WTC11 (cell line): ENCODE measurements at regions not wholly inside any gene's neighbourhood (a gene's known extent, or its start where the extent isn't known, plus 50 kb on each side); places are given as distances from the start of the nearest gene placed in this dataset.

Experiments used
- ATAC-seq: fragments of 200-7000 bp; cut with Tn5 transposase; 2 replicates; pipeline ENCODE4 v1.10.0; 2021; ENCODE audit warnings: mild to moderate bottlenecking, moderate library complexity
- CTCF ChIA-PET: fragments of 300-600 bp; sonication (Branson Sonifier 250); formaldehyde crosslinking; loops from one replicate; lab custom pipeline; 2021; ENCODE audit warnings: antibody characterized with exemption; lab: Charles Lee
- POLR2A ChIA-PET: fragments of 350-600 bp; sonication (Branson Sonifier 250); formaldehyde crosslinking; loops from one replicate; lab custom pipeline; 2021; ENCODE audit warnings: antibody characterized with exemption; lab: Charles Lee
- DNase-seq: peaks from one replicate; pipeline ENCODE4 v3.0.0; 2021; ENCODE audit warnings: low spot score
- H3K27ac Mint-ChIP-seq: 2 replicates; pipeline ENCODE4 v1.8.0; 2021; ENCODE audit warnings: mixed read lengths
- H3K27me3 Mint-ChIP-seq: 2 replicates; pipeline ENCODE4 v1.8.0; 2021; ENCODE audit warnings: low read depth, mild to moderate bottlenecking, moderate library complexity, mixed read lengths
- H3K36me3 Mint-ChIP-seq: 2 replicates; pipeline ENCODE4 v1.8.0; 2021; ENCODE audit warnings: mixed read lengths
- H3K4me1 Mint-ChIP-seq: 2 replicates; pipeline ENCODE4 v1.8.0; 2022; ENCODE audit warnings: mixed read lengths
- H3K4me3 Mint-ChIP-seq: 2 replicates; pipeline ENCODE4 v1.8.0; 2021; ENCODE audit warnings: mild to moderate bottlenecking, moderate library complexity, mixed read lengths
- H3K9me3 Mint-ChIP-seq: 2 replicates; pipeline ENCODE4 v1.8.0; 2021; ENCODE audit warnings: mixed read lengths
- ATF1 ChIP-seq: sonication (generic); formaldehyde crosslinking; IDR thresholded peaks from 2 replicates; pipeline ENCODE4 v1.8.1; 2023; ENCODE audit warnings: mild to moderate bottlenecking, moderate library complexity, missing genetic modification reagents
- CREM ChIP-seq: sonication (generic); formaldehyde crosslinking; IDR thresholded peaks from 2 replicates; pipeline ENCODE4 v1.8.1; 2022; ENCODE audit warnings: mild to moderate bottlenecking, missing genetic modification reagents, moderate library complexity
- ETV6 ChIP-seq: sonication (generic); formaldehyde crosslinking; IDR thresholded peaks from 2 replicates; pipeline ENCODE4 v1.8.1; 2022; ENCODE audit warnings: mild to moderate bottlenecking, missing genetic modification reagents
- JUN ChIP-seq: sonication (generic); formaldehyde crosslinking; IDR thresholded peaks from 2 replicates; pipeline ENCODE4 v1.8.0; 2023; ENCODE audit warnings: mild to moderate bottlenecking, missing genetic modification reagents
- KAT7 ChIP-seq: sonication (generic); formaldehyde crosslinking; IDR thresholded peaks from 2 replicates; pipeline ENCODE4 v1.8.1; 2023; ENCODE audit warnings: missing genetic modification reagents, mild to moderate bottlenecking, borderline replicate concordance
- NFATC4 ChIP-seq: fragments of 250-450 bp; sonication (Bioruptor Pico); IDR thresholded peaks from 2 replicates; pipeline ENCODE4 v1.9.0; 2021; ENCODE audit warnings: mild to moderate bottlenecking
- NR3C1 ChIP-seq: sonication (generic); formaldehyde crosslinking; conservative IDR thresholded peaks from 2 replicates; pipeline ENCODE4 v1.8.1; 2023; ENCODE audit warnings: low read depth, mild to moderate bottlenecking, missing genetic modification reagents
- RORB ChIP-seq: fragments of 250-450 bp; sonication (Bioruptor Pico); IDR thresholded peaks from 2 replicates; pipeline ENCODE4 v1.9.0; 2021; ENCODE audit warnings: mild to moderate bottlenecking
- ZBTB21 ChIP-seq: sonication (generic); formaldehyde crosslinking; IDR thresholded peaks from 2 replicates; pipeline ENCODE4 v1.8.1; 2023; ENCODE audit warnings: mild to moderate bottlenecking, missing genetic modification reagents, borderline replicate concordance
- ZNF317 ChIP-seq: sonication (generic); formaldehyde crosslinking; IDR thresholded peaks from 2 replicates; pipeline ENCODE4 v1.8.1; 2023; ENCODE audit warnings: low read depth, mild to moderate bottlenecking, moderate library complexity, missing genetic modification reagents, borderline replicate concordance
- ZNF512 ChIP-seq: sonication (generic); formaldehyde crosslinking; IDR thresholded peaks from 2 replicates; pipeline ENCODE4 v1.8.1; 2022; ENCODE audit warnings: missing genetic modification reagents, borderline replicate concordance
- TF ChIP-seq, protein P1 (sequence below): sonication (generic); formaldehyde crosslinking; IDR thresholded peaks from 2 replicates; pipeline ENCODE4 v1.8.0; 2022; ENCODE audit warnings: mild to moderate bottlenecking, missing genetic modification reagents
- TF ChIP-seq, protein P2 (sequence below): sonication (generic); formaldehyde crosslinking; IDR thresholded peaks from 2 replicates; pipeline ENCODE4 v1.8.0; 2023; ENCODE audit warnings: missing genetic modification reagents, mild to moderate bottlenecking, borderline replicate concordance
- TF ChIP-seq, protein P3 (sequence below): sonication (generic); formaldehyde crosslinking; IDR thresholded peaks from 2 replicates; pipeline ENCODE4 v1.8.1; 2023; ENCODE audit warnings: mild to moderate bottlenecking, missing genetic modification reagents, borderline replicate concordance

GRCh38 chr9:86494644-86495111 is 140.5 kb upstream of the TUT7 start:
- ChIA-PET POLR2A (no interaction called here), CTCF (interaction anchor here (1.8 kb wide), 1 partner anchor 143 kb away, joined by 5 read pairs; no protein-coding TSS in a partner anchor)
- no peak overlapping the region for H3K4me3 Mint-ChIP-seq
- no peak for ATAC-seq
- no peaks in the 10 kb centered on the region for H3K9me3 Mint-ChIP-seq
- no peaks in the 10 kb centered on the region for H3K4me1 Mint-ChIP-seq
- H3K36me3 Mint-ChIP-seq, result no peaks in the 10 kb centered on the region
- TF ChIP-seq ATF1 (CRISPR knock-in tag) (no peak), NR3C1 (CRISPR knock-in tag) (no peak), NFATC4 (CRISPR knock-in tag) (no peak), ZNF512 (CRISPR knock-in tag) (no peak), RORB (CRISPR knock-in tag) (no peak)
- TF ChIP-seq, protein P1, sequence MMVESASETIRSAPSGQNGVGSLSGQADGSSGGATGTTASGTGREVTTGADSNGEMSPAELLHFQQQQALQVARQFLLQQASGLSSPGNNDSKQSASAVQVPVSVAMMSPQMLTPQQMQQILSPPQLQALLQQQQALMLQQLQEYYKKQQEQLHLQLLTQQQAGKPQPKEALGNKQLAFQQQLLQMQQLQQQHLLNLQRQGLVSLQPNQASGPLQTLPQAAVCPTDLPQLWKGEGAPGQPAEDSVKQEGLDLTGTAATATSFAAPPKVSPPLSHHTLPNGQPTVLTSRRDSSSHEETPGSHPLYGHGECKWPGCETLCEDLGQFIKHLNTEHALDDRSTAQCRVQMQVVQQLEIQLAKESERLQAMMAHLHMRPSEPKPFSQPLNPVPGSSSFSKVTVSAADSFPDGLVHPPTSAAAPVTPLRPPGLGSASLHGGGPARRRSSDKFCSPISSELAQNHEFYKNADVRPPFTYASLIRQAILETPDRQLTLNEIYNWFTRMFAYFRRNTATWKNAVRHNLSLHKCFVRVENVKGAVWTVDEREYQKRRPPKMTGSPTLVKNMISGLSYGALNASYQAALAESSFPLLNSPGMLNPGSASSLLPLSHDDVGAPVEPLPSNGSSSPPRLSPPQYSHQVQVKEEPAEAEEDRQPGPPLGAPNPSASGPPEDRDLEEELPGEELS (CRISPR knock-in tag), result no peak
- no peaks in the 10 kb centered on the region for H3K27me3 Mint-ChIP-seq
- H3K27ac Mint-ChIP-seq, result no peak overlapping the region
- DNase-seq, result no peak

DNA sequence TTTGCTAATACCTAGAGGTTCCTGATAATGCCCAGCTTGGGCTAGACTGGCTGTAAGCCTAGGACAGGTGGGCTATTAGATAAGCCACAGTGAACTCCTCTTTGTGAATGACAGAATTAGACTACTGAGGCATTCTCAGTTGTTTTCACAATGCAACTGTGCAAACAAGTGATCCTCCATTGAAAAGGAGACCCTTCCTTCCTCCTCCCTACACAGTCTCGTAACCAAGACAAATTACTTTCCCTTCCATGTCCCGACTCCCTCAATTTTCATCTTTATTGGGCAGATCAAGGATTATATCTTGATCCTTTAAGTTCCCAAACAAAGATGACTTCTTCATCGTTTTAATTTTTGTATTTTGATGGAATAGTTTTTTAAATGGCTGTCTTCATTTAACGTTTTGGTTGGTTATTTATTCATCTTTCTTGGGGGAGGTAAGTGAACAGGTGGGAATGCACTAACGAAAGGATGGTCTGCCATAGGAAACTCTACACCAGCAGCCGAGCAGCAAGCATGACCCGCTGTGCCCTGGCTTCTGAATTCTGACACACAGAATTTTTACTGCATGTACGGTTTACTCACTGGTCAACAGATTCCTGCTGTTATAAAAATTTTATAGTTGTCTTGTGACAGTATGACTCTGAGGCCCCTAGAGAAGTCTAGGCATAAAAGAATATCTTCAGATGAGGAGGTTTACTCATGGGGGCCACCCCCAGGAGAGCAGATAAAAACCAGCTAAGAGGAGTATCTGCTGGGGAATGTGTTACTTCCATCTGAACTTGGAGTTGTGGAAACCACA is 137.5 kb upstream of the TUT7 start:
- H3K4me3 Mint-ChIP-seq, result no peak overlapping the region
- no peaks in the 10 kb centered on the region for H3K36me3 Mint-ChIP-seq

GRCh38 chr9:86488794-86489193 is 134.6 kb upstream of the TUT7 start:
- peak; percentile 40 for DNase-seq
- ATAC-seq, result peak; percentile 92
- no peaks in the 10 kb centered on the region for H3K9me3 Mint-ChIP-seq
- TF ChIP-seq CREM (no peak), ZBTB21 (CRISPR knock-in tag) (no peak), ZNF317 (CRISPR knock-in tag) (no peak), JUN (CRISPR knock-in tag) (no peak), ETV6 (CRISPR knock-in tag) (no peak), KAT7 (CRISPR knock-in tag) (no peak)
- TF ChIP-seq, protein P2, sequence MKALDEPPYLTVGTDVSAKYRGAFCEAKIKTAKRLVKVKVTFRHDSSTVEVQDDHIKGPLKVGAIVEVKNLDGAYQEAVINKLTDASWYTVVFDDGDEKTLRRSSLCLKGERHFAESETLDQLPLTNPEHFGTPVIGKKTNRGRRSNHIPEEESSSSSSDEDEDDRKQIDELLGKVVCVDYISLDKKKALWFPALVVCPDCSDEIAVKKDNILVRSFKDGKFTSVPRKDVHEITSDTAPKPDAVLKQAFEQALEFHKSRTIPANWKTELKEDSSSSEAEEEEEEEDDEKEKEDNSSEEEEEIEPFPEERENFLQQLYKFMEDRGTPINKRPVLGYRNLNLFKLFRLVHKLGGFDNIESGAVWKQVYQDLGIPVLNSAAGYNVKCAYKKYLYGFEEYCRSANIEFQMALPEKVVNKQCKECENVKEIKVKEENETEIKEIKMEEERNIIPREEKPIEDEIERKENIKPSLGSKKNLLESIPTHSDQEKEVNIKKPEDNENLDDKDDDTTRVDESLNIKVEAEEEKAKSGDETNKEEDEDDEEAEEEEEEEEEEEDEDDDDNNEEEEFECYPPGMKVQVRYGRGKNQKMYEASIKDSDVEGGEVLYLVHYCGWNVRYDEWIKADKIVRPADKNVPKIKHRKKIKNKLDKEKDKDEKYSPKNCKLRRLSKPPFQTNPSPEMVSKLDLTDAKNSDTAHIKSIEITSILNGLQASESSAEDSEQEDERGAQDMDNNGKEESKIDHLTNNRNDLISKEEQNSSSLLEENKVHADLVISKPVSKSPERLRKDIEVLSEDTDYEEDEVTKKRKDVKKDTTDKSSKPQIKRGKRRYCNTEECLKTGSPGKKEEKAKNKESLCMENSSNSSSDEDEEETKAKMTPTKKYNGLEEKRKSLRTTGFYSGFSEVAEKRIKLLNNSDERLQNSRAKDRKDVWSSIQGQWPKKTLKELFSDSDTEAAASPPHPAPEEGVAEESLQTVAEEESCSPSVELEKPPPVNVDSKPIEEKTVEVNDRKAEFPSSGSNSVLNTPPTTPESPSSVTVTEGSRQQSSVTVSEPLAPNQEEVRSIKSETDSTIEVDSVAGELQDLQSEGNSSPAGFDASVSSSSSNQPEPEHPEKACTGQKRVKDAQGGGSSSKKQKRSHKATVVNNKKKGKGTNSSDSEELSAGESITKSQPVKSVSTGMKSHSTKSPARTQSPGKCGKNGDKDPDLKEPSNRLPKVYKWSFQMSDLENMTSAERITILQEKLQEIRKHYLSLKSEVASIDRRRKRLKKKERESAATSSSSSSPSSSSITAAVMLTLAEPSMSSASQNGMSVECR (CRISPR knock-in tag), result no peak
- TF ChIP-seq, all 79 proteins: peak for 0
- Mint-ChIP-seq H3K4me1 (peaks cover 4% of the 10 kb centered on the region; the same call in 1 of the 2 replicates), H3K27ac (no peak overlapping the region), H3K27me3 (no peaks in the 10 kb centered on the region; the same call in 1 of the 2 replicates), H3K36me3 (no peaks in the 10 kb centered on the region), H3K4me3 (no peak overlapping the region)
- POLR2A ChIA-PET, result no interaction called here
- CTCF ChIA-PET, result interaction anchor here (0.6 to 4.8 kb wide), 15 partner anchors 9 to 835 kb away, joined by 3 to 30 read pairs (median 4); partner anchors contain the start of gene GAS1

More for the DNA sequence above, 137.5 kb upstream of the TUT7 start:
- TF ChIP-seq, protein P3, sequence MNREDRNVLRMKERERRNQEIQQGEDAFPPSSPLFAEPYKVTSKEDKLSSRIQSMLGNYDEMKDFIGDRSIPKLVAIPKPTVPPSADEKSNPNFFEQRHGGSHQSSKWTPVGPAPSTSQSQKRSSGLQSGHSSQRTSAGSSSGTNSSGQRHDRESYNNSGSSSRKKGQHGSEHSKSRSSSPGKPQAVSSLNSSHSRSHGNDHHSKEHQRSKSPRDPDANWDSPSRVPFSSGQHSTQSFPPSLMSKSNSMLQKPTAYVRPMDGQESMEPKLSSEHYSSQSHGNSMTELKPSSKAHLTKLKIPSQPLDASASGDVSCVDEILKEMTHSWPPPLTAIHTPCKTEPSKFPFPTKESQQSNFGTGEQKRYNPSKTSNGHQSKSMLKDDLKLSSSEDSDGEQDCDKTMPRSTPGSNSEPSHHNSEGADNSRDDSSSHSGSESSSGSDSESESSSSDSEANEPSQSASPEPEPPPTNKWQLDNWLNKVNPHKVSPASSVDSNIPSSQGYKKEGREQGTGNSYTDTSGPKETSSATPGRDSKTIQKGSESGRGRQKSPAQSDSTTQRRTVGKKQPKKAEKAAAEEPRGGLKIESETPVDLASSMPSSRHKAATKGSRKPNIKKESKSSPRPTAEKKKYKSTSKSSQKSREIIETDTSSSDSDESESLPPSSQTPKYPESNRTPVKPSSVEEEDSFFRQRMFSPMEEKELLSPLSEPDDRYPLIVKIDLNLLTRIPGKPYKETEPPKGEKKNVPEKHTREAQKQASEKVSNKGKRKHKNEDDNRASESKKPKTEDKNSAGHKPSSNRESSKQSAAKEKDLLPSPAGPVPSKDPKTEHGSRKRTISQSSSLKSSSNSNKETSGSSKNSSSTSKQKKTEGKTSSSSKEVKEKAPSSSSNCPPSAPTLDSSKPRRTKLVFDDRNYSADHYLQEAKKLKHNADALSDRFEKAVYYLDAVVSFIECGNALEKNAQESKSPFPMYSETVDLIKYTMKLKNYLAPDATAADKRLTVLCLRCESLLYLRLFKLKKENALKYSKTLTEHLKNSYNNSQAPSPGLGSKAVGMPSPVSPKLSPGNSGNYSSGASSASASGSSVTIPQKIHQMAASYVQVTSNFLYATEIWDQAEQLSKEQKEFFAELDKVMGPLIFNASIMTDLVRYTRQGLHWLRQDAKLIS (CRISPR knock-in tag), result no peak
- H3K9me3 Mint-ChIP-seq, result no peaks in the 10 kb centered on the region
- ChIA-PET CTCF (no interaction called here), POLR2A (no interaction called here)
- DNase-seq, result no peak
- H3K27me3 Mint-ChIP-seq, result no peaks in the 10 kb centered on the region
- H3K27ac Mint-ChIP-seq, result no peak overlapping the region
- peaks cover 4% of the 10 kb centered on the region; the same call in 1 of the 2 replicates for H3K4me1 Mint-ChIP-seq
- no peak for ATAC-seq
